Omental fat pad (tissue), 3 donors: ENCODE measurements at regions not wholly inside any gene's neighbourhood (a gene's known extent, or its start where the extent isn't known, plus 50 kb on each side); places are given as distances from the start of the nearest gene placed in this dataset.

Source experiments
- ATAC-seq: fragments of 150-250 bp; one replicate; pipeline ENCODE4 v1.9.1; 2016; ENCODE audit warnings: mild to moderate bottlenecking, moderate library complexity; ENCODE audit not compliant: low FRiP score
- DNase-seq: peaks from one replicate; pipeline ENCODE4 v3.0.0-alpha.2; 2019; ENCODE audit warnings: low spot score
- TF ChIP-seq, protein P1 (sequence below), 3 donors: fragments of 450-650 bp; IDR thresholded peaks; one replicate each; pipeline ENCODE4 v1.5.1; 2016 to 2017; ENCODE audit warnings: antibody characterized with exemption in 3 of 3, mild to moderate bottlenecking in 3 of 3, moderate library complexity in 2 of 3

DNA sequence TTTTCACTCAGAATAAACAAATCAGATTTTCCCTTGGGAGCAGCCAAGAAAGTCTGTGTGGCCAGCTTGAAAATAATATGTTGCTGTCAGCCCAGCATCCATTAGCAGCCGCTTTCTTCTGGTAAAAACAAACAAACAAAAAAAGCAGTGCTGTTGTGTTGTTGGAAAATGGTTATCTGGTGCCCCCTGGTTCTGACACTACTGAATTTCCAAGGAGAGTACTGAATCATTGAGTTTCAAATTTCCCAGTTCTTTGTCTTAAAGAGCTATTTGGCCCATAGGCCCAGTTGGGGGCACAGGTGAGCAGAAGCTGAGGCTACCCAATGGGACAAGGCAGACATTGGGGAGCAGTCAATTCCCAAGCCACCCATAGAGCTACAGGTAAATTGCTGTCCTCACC is 995.9 kb downstream of the UQCRFS1 start:
- DNase-seq, result no peak
- no peak for ATAC-seq
- TF ChIP-seq, protein P1, sequence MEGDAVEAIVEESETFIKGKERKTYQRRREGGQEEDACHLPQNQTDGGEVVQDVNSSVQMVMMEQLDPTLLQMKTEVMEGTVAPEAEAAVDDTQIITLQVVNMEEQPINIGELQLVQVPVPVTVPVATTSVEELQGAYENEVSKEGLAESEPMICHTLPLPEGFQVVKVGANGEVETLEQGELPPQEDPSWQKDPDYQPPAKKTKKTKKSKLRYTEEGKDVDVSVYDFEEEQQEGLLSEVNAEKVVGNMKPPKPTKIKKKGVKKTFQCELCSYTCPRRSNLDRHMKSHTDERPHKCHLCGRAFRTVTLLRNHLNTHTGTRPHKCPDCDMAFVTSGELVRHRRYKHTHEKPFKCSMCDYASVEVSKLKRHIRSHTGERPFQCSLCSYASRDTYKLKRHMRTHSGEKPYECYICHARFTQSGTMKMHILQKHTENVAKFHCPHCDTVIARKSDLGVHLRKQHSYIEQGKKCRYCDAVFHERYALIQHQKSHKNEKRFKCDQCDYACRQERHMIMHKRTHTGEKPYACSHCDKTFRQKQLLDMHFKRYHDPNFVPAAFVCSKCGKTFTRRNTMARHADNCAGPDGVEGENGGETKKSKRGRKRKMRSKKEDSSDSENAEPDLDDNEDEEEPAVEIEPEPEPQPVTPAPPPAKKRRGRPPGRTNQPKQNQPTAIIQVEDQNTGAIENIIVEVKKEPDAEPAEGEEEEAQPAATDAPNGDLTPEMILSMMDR (IDR thresholded peaks at IDR 0.05), result no peak

DNA sequence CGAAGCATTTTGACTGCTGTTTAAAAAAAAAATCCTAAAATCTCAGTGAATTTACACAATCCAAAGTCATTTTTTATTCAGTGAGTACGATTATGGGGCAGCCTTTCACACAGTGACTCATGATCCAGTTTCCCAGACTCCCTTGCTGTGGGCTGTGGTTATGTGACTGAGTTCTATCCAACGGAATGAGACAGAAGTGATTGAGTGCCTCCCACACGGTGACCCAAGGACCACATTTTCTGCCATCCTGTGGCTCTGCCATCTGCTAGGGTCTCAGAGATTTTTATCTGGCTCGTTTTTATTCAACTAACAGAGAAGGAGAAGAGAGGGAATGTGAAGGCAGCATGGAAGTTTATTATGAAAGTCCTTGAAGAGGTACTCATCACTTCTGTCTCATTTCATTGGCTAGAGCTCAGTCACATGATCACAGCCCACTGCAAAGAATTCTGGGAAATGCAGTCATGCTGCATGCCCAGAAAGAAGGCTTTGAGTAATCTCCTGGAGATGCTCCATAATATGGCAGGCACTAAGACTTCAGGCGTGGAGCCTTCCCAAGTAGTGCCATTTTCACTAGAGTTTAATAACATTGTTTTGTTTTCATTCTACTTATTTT is 999.4 kb downstream of the UQCRFS1 start:
- TF ChIP-seq, protein P1 (IDR thresholded peaks at IDR 0.05), result no peak
- ATAC-seq, result peak; percentile 54
- no peak for DNase-seq

DNA sequence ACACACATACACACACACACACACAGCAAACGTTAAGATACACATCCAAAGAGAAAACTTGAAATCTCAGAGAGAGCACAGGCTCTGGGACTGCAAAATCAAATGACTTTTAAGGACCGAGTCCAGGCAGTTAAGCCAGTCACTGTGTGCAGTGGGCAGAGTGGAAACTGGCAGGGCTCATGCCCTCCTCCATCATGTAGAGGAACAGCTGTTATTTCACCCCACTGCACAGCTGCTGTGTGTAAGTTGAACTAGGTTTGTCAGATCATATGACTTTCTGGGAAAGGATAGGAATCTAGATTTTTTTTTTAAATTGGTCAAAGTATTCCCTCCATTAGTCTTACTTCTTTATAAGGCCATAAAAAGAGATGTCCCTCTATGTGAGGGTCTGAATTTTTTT is 1002.1 kb downstream of the UQCRFS1 start:
- TF ChIP-seq, protein P1 (IDR thresholded peaks at IDR 0.05), result no peak
- ATAC-seq (no peak), DNase-seq (no peak)

GRCh38 chr19:28208745-28209144 is 1004.2 kb downstream of the UQCRFS1 start:
- TF ChIP-seq, protein P1 (IDR thresholded peaks at IDR 0.05), result no peak
- no peak for ATAC-seq

GRCh38 chr19:28207244-28207643 is 1005.7 kb downstream of the UQCRFS1 start:
- TF ChIP-seq, protein P1 (IDR thresholded peaks at IDR 0.05), result no peak
- ATAC-seq (no peak), DNase-seq (no peak)

More at GRCh38 chr19:28208745-28209144, 1004.2 kb downstream of the UQCRFS1 start:
- DNase-seq, result no peak

DNA sequence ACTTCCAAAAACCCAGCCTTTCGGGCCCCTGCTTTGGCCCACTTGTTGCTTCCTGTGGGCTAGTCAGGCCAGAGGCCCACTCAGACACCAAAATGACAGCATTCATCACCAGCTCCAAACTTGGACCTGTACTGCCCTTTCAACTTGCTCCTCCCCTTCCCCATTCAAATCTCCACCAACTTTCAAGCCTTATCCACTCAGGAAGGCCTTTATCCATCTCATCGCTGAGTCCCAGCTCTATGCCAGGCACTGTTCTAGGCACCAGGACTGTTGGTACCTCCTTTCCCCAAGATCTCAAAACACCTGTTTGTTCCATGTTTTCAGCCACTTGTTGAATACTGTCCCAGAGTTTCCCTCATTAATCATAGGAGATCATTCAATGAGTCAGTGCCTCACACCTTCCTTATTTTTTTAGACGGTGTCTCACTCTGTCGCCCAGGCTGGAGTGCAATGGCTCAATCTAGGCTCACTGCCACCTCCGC is 1011.4 kb downstream of the UQCRFS1 start:
- no peak for DNase-seq
- TF ChIP-seq, protein P1 (IDR thresholded peaks at IDR 0.05), result no peak
- ATAC-seq, result no peak

DNA sequence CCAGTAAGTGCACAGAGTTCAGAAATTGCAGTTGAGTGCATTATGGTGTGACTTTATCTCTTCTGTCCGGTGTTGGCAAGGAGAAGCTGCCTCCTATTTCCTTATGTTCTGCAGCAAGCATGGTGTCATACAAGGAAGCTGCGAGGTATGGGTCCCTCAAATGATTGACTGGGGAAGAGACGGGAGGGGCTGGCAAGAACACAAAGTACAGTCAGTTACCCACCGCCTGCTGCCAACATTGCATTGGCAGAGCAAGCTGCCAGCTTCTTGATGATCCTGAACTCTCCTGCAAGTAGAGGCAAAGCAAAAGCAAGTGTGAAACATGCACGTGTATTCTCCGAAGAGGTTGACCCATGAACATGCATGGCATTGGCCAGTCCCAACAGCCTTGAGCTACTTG is 1013.6 kb downstream of the UQCRFS1 start:
- ATAC-seq (no peak), DNase-seq (no peak)
- TF ChIP-seq, protein P1 (IDR thresholded peaks at IDR 0.05), result no peak
